ELR (cell line): ENCODE measurements at regions not wholly inside any gene's neighbourhood (a gene's known extent, or its start where the extent isn't known, plus 50 kb on each side); places are given as distances from the start of the nearest gene placed in this dataset.
"Not testable (repeated sequence)": the region's sequence is repeated elsewhere in the genome, so short reads cannot be mapped to it uniquely, and the experiment has no call there.

ENCODE experiments used
- DNase-seq: peaks from one replicate; pipeline ENCODE4 v3.0.0-alpha.2; 2015; ENCODE audit warnings: low read depth

GRCh38 chr9:97248252-97248651 is 59.2 kb upstream of the CCDC180 start:
- DNase-seq, result not testable (repeated sequence)

- DNase-seq, result peak; percentile 48
These were observed 63.9 kb upstream of the CCDC180 start for GRCh38 chr9:97243606-97244005.

- DNase-seq, result peak; percentile 49
These were observed 66.0 kb upstream of the CCDC180 start for GRCh38 chr9:97241430-97241829.

- DNase-seq, result peak; percentile 82
These were observed 69.2 kb upstream of the CCDC180 start for GRCh38 chr9:97237951-97238889.

GRCh38 chr9:97237311-97237786 is 70.1 kb upstream of the CCDC180 start:
- peak; percentile 2 for DNase-seq

- DNase-seq, result not testable (repeated sequence)
These were observed 74.5 kb upstream of the CCDC180 start for GRCh38 chr9:97233009-97233400.

- not testable (repeated sequence) for DNase-seq
These were observed 75.1 kb upstream of the CCDC180 start for GRCh38 chr9:97232060-97233008.

- not testable (repeated sequence) for DNase-seq
These were observed 85.1 kb upstream of the CCDC180 start for GRCh38 chr9:97222393-97222792.

GRCh38 chr9:97221478-97222355 is 85.7 kb upstream of the CCDC180 start:
- peak; percentile 56 for DNase-seq

GRCh38 chr9:97220894-97221477 is 86.5 kb upstream of the CCDC180 start:
- DNase-seq, result no peak

- not testable (repeated sequence) for DNase-seq
These were observed 87.1 kb upstream of the CCDC180 start for GRCh38 chr9:97220396-97220795.

- not testable (repeated sequence) for DNase-seq
These were observed 87.9 kb upstream of the CCDC180 start for GRCh38 chr9:97219443-97220140.

GRCh38 chr9:97215127-97215526 is 92.3 kb upstream of the CCDC180 start:
- not testable (repeated sequence) for DNase-seq

GRCh38 chr9:97214556-97214955 is 92.9 kb upstream of the CCDC180 start:
- DNase-seq, result not testable (repeated sequence)

GRCh38 chr9:97199683-97200082 is 107.8 kb upstream of the CCDC180 start:
- not testable (repeated sequence) for DNase-seq

GRCh38 chr9:97193767-97194166 is 113.7 kb upstream of the CCDC180 start:
- DNase-seq, result not testable (repeated sequence)

- DNase-seq, result no peak
These were observed 118.9 kb upstream of the CCDC180 start for GRCh38 chr9:97188545-97188944.

- not testable (repeated sequence) for DNase-seq
These were observed 119.8 kb upstream of the CCDC180 start for GRCh38 chr9:97187706-97188105.

GRCh38 chr9:97186493-97186892 is 121.0 kb upstream of the CCDC180 start:
- DNase-seq, result no peak

GRCh38 chr9:97182532-97182931 is 124.9 kb upstream of the CCDC180 start:
- DNase-seq, result not testable (repeated sequence)
